GM23248 (cell line): ENCODE measurements at regions not wholly inside any gene's neighbourhood (a gene's known extent, or its start where the extent isn't known, plus 50 kb on each side); places are given as distances from the start of the nearest gene placed in this dataset.

Experiments
- DNase-seq: peaks from one replicate; pipeline ENCODE4 v3.0.0-alpha.2; 2015
- H2AFZ ChIP-seq: fragments of 200-600 bp; sonication (generic); 2 replicates; pipeline ENCODE4 v1.6.1; 2016; ENCODE audit warnings: antibody characterized with exemption
- H3F3A ChIP-seq: fragments of 200-600 bp; sonication (generic); 2 replicates; pipeline ENCODE4 v1.6.1; 2016; ENCODE audit warnings: mild to moderate bottlenecking, antibody characterized with exemption, mixed run types; ENCODE audit not compliant: insufficient read depth
- H3K27ac ChIP-seq: fragments of 200-600 bp; sonication (generic); 2 replicates; pipeline ENCODE4 v1.5.1; 2016; ENCODE audit warnings: mild to moderate bottlenecking
- H3K27me3 ChIP-seq: fragments of 200-600 bp; sonication (generic); replicated peaks from 2 replicates; pipeline ENCODE4 v1.6.1; 2016; ENCODE audit warnings: mild to moderate bottlenecking; ENCODE audit not compliant: insufficient read depth
- H3K36me3 ChIP-seq: fragments of 200-600 bp; sonication (generic); 2 replicates; pipeline ENCODE4 v1.6.1; 2016; ENCODE audit warnings: low read depth, mild to moderate bottlenecking
- H3K4me1 ChIP-seq: fragments of 200-600 bp; sonication (generic); 2 replicates; pipeline ENCODE4 v1.6.1; 2016; ENCODE audit warnings: mild to moderate bottlenecking; ENCODE audit not compliant: insufficient read depth
- H3K4me2 ChIP-seq: fragments of 200-600 bp; sonication (generic); one replicate; pipeline ENCODE4 v1.6.1; 2016; ENCODE audit warnings: mild to moderate bottlenecking; ENCODE audit not compliant: unreplicated experiment
- H3K4me3 ChIP-seq: fragments of 200-600 bp; sonication (generic); 2 replicates; pipeline ENCODE4 v1.5.1; 2016; ENCODE audit warnings: mild to moderate bottlenecking
- H3K79me2 ChIP-seq: fragments of 200-600 bp; sonication (generic); 2 replicates; pipeline ENCODE4 v1.6.1; 2016; ENCODE audit warnings: mild to moderate bottlenecking; ENCODE audit not compliant: insufficient read depth
- H3K9ac ChIP-seq: fragments of 200-600 bp; sonication (generic); 2 replicates; pipeline ENCODE4 v1.6.1; 2016; ENCODE audit warnings: mild to moderate bottlenecking
- H3K9me2 ChIP-seq: fragments of 200-600 bp; sonication (generic); 2 replicates; pipeline ENCODE4 v1.6.1; 2016; ENCODE audit warnings: mixed run types, mild to moderate bottlenecking, moderate library complexity; ENCODE audit not compliant: insufficient read depth
- H3K9me3 ChIP-seq: fragments of 200-600 bp; sonication (generic); one replicate; pipeline ENCODE4 v1.6.1; 2017; ENCODE audit warnings: low read depth
- H4K20me1 ChIP-seq: fragments of 200-600 bp; sonication (generic); 2 replicates; pipeline ENCODE4 v1.6.0; 2016; ENCODE audit not compliant: insufficient read depth
- EZH2 ChIP-seq: fragments of 200-600 bp; sonication (generic); IDR thresholded peaks from 2 replicates; pipeline ENCODE4 v1.6.1; 2018; ENCODE audit warnings: antibody characterized with exemption, mild to moderate bottlenecking; ENCODE audit not compliant: insufficient read depth, poor library complexity, severe bottlenecking
- EZH2phosphoT487 ChIP-seq: fragments of 200-600 bp; sonication (generic); IDR thresholded peaks from 2 replicates; pipeline ENCODE4 v1.6.1; 2018; ENCODE audit warnings: antibody characterized with exemption, moderate library complexity, mild to moderate bottlenecking, low read depth; ENCODE audit not compliant: insufficient read depth
- WGBS, 2 experiments: methylation state at CpG; one replicate each; pipeline ENCODE4 v1.1.6; 2015 to 2017; ENCODE audit warnings: low lambda C conversion rate in 2 of 2, low coverage in 1 of 2; ENCODE audit errors: missing lambda C conversion rate in 2 of 2; 5-methylcytosine and 5-hydroxymethylcytosine counted together
- in situ Hi-C: fragments of 300-500 bp; cut with MboI; formaldehyde crosslinking; loops from 2 replicates; pipeline ENCODE4 v1.15.0; 2020

DNA sequence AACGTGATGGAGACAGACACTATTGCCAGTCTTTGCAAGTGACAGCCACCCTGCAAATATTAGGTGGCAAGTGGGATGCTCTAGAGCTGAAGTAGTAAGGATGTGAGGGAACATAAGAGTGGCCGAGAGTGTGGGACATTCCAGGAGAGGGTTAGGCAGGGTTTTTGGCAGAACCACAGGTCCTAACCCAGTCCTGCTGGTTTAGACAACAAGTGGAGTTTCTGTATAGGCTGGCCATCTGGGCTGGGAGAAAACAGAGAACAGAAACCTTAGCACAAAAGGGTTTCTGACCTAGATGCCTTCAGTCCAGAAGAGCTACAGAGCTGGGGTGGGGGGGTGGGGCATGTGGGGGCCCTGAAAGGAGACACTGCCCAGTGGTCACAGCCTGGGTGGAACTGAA is 107.4 kb downstream of the TMEM174 start:
- peaks cover under 1% of the 10 kb centered on the region; the same call in 1 of the 2 replicates for H3F3A ChIP-seq
- no peaks in the 10 kb centered on the region for H4K20me1 ChIP-seq
- no peaks in the 10 kb centered on the region for H3K27me3 ChIP-seq
- H3K79me2 ChIP-seq = no peaks in the 10 kb centered on the region
- H3K9me3 ChIP-seq = no peaks in the 10 kb centered on the region
- H3K4me2 ChIP-seq = no peak overlapping the region
- DNase-seq = no peak
- H3K9ac ChIP-seq = no peak overlapping the region
- H3K9me2 ChIP-seq = no peaks in the 10 kb centered on the region
- TF ChIP-seq EZH2 = no peak
- no peak for TF ChIP-seq EZH2phosphoT487
- in situ Hi-C loops = no loop called here
- H3K4me1 ChIP-seq = peaks cover 19% of the 10 kb centered on the region
- H2AFZ ChIP-seq = no peak overlapping the region
- H3K27ac ChIP-seq = no peak overlapping the region
- 37 to 61% methylated on average over 2 of the region's 2 CpGs for WGBS, 2 experiments
- H3K36me3 ChIP-seq = no peaks in the 10 kb centered on the region
- H3K4me3 ChIP-seq = no peak overlapping the region

DNA sequence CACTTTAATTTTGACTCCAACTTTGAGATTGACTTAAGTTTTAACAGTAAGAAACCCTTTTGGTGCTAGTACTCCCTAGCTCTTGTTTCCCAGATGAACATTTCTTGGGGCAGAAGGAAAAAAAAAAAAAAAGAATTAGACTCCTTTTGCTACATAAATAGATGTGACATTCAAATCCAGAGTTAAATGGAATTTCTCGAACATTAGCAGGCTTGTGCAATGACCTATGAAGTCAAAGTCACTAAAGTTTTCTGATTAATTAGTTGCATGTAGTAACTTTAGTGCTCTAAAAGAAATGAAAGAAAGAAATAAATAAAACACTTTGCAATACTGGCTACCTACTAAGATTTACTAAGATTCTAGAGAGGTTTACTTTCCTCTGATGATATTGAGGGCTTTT is 106.8 kb downstream of the TMEM174 start:
- Histone ChIP-seq H4K20me1 (no peaks in the 10 kb centered on the region), H3F3A (peaks cover 6% of the 10 kb centered on the region; the same call in 1 of the 2 replicates), H3K9ac (no peak overlapping the region), H3K9me2 (no peaks in the 10 kb centered on the region), H3K79me2 (no peaks in the 10 kb centered on the region), H3K27ac (no peak overlapping the region), H2AFZ (no peak overlapping the region), H3K4me2 (no peak overlapping the region), H3K36me3 (no peaks in the 10 kb centered on the region), H3K9me3 (no peaks in the 10 kb centered on the region), H3K27me3 (no peaks in the 10 kb centered on the region), H3K4me3 (no peak overlapping the region), H3K4me1 (peaks cover 25% of the 10 kb centered on the region)
- in situ Hi-C loops = no loop called here
- 23 to 26% methylated on average over 1 of the region's 1 CpG for WGBS, 2 experiments
- TF ChIP-seq EZH2phosphoT487 (no peak), EZH2 (no peak)
- DNase-seq = no peak

DNA sequence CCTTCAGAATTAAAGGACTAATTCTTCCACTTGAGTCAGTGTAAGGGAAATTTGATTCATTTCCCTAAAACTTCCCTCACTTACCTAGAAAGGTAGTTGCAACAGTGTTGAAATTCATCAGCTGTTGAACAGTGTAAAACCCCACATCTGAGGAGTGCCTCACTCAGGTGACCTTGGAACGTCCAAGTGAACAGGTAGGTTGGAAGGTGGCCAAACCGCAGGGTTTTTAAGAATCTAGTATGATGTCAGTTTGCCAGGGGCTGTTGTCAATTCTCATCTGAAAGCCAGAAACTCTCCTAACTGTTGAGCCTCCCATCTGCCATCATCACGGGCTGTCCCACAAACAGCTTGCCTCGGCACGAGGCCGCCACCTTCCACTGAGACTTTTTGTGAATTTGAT is 105.7 kb downstream of the TMEM174 start:
- WGBS, 2 experiments = 74% methylated on average over 6 of the region's 6 CpGs
- TF ChIP-seq EZH2phosphoT487 (no peak), EZH2 (no peak)
- H2AFZ ChIP-seq = no peak overlapping the region
- no peaks in the 10 kb centered on the region for H3K27me3 ChIP-seq
- DNase-seq = no peak
- H4K20me1 ChIP-seq = no peaks in the 10 kb centered on the region
- no peak overlapping the region for H3K4me2 ChIP-seq
- no peaks in the 10 kb centered on the region for H3K79me2 ChIP-seq
- H3K9me3 ChIP-seq = no peaks in the 10 kb centered on the region
- H3K9ac ChIP-seq = no peak overlapping the region
- no peaks in the 10 kb centered on the region for H3K36me3 ChIP-seq
- no peak overlapping the region for H3K4me3 ChIP-seq
- peaks cover 12% of the 10 kb centered on the region; the same call in 1 of the 2 replicates for H3F3A ChIP-seq
- no peaks in the 10 kb centered on the region for H3K9me2 ChIP-seq
- H3K27ac ChIP-seq = no peak overlapping the region
- in situ Hi-C loops = no loop called here
- peaks cover 36% of the 10 kb centered on the region for H3K4me1 ChIP-seq

DNA sequence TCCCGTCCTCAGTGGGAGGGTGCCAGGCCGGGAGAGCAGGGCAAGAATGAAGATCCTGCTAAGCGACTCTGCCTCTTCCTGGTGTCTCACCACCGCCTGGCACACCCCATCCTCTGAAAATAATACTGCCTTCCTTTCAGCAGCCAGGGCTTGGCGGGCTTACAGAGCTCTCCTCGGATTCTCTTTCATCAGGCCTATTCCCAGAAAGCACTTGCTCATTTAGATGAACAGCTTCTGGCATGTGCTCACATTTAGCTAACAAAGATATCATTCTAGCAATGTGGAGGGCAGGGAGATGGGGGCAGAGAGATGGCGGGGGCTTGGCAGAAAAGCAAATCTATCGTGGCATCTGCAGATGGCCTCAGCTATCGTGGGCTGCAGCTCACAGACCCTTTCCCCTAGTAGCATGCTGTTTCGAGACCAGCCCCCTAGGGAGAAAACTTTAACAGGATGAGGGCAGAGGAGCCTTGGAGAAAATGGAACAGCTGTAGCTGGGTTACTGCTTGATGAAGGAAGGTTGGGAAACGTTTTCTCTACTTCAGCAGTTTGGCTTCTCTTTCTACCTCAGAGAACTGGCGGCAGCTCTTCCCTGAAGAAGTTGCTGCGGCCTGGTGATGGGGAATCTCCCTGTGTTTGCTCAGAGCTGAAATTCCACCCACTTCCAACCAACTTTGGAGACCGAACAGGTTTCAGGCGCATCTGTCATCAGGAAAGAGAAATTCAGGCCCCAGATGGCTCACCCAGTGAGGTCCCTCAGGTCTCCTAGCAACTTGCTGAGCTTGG is 102.1 kb downstream of the TMEM174 start:
- in situ Hi-C loops = no loop called here
- WGBS, 2 experiments = 21 to 27% methylated on average over 15 of the region's 15 CpGs
- peak overlapping the region; percentile 53 for H3K4me2 ChIP-seq
- H3K79me2 ChIP-seq = no peaks in the 10 kb centered on the region
- H3K4me1 ChIP-seq = peaks cover 36% of the 10 kb centered on the region
- H4K20me1 ChIP-seq = no peaks in the 10 kb centered on the region
- DNase-seq = peak; percentile 79
- H3K27me3 ChIP-seq = no peaks in the 10 kb centered on the region
- peak overlapping the region; percentile 53 for H3K4me3 ChIP-seq
- TF ChIP-seq EZH2phosphoT487 (no peak), EZH2 (no peak)
- H3K9me3 ChIP-seq = no peaks in the 10 kb centered on the region
- peak overlapping the region; percentile 42 for H3K9ac ChIP-seq
- no peaks in the 10 kb centered on the region for H3K9me2 ChIP-seq
- H3K27ac ChIP-seq = peak overlapping the region; percentile 37
- H2AFZ ChIP-seq = peak overlapping the region; percentile 74
- H3K36me3 ChIP-seq = no peaks in the 10 kb centered on the region
- H3F3A ChIP-seq = peaks cover 12% of the 10 kb centered on the region; the same call in 1 of the 2 replicates
